CD14-positive monocyte (primary cell): ENCODE measurements at regions not wholly inside any gene's neighbourhood (a gene's known extent, or its start where the extent isn't known, plus 50 kb on each side); places are given as distances from the start of the nearest gene placed in this dataset.
"Not testable (repeated sequence)": the region's sequence is repeated elsewhere in the genome, so short reads cannot be mapped to it uniquely, and the experiment has no call there.

ENCODE experiments used
- DNase-seq, 3 donors: peaks; one replicate each; pipeline ENCODE4 v3.0.0-alpha.2; 2011 to 2022
- H2AFZ ChIP-seq: 2 replicates; pipeline ENCODE4 v1.6.0; 2012; ENCODE audit warnings: mild to moderate bottlenecking, low read depth, low read length, inconsistent platforms; ENCODE audit not compliant: insufficient read depth, poor library complexity, severe bottlenecking
- H3K27ac ChIP-seq, 2 donors: 1 replicate in 1 of 2; 2 replicates in 1 of 2; pipeline ENCODE4 v1.5.1; 2012 to 2013; ENCODE audit warnings: low read length in 2 of 2, control low read depth in 1 of 2, inconsistent platforms in 1 of 2, low read depth in 1 of 2, mild to moderate bottlenecking in 1 of 2
- H3K27me3 ChIP-seq, 2 donors: one replicate each; pipeline versions ENCODE4 v1.6.0 to v1.6.1; 2011 to 2013; ENCODE audit warnings: low read length in 2 of 2; ENCODE audit not compliant: control insufficient read depth in 2 of 2, insufficient read depth in 2 of 2
- H3K36me3 ChIP-seq, 2 donors: replicated peaks in 1 of 2; 1 replicate in 1 of 2; 2 replicates in 1 of 2; pipeline versions ENCODE4 v1.5.1 to v1.6.1; 2012 to 2013; ENCODE audit warnings: low read length in 2 of 2, control low read depth in 1 of 2, inconsistent platforms in 1 of 2, mild to moderate bottlenecking in 1 of 2; ENCODE audit not compliant: insufficient read depth in 2 of 2, control insufficient read depth in 1 of 2
- H3K4me1 ChIP-seq, 2 donors: 1 replicate in 1 of 2; 2 replicates in 1 of 2; pipeline versions ENCODE4 v1.5.1 to v1.6.1; 2012 to 2013; ENCODE audit warnings: low read length in 2 of 2, control low read depth in 1 of 2, inconsistent platforms in 1 of 2, mild to moderate bottlenecking in 1 of 2, moderate library complexity in 1 of 2; ENCODE audit not compliant: insufficient read depth in 2 of 2, control insufficient read depth in 1 of 2
- H3K4me2 ChIP-seq: replicated peaks from 2 replicates; pipeline ENCODE3; 2012; ENCODE audit warnings: low read length, moderate library complexity, mild to moderate bottlenecking; ENCODE audit not compliant: poor library complexity, severe bottlenecking; ENCODE audit errors: extremely low read depth
- H3K4me3 ChIP-seq, 3 experiments: fragments of 200-600 bp in 1 of 3; sonication (generic) in 1 of 3; replicated peaks in 1 of 3; 1 replicate in 2 of 3; 2 replicates in 1 of 3; pipeline ENCODE4 v1.5.1; 2011 to 2013; ENCODE audit warnings: low read length in 3 of 3, mild to moderate bottlenecking in 3 of 3, control low read depth in 2 of 3, low read depth in 2 of 3, inconsistent platforms in 1 of 3, moderate library complexity in 1 of 3
- H3K79me2 ChIP-seq: 2 replicates; pipeline ENCODE4 v1.6.0; 2012; ENCODE audit warnings: mild to moderate bottlenecking, control low read depth, inconsistent platforms, low read length, moderate library complexity; ENCODE audit not compliant: insufficient read depth
- H3K9ac ChIP-seq: 2 replicates; pipeline ENCODE4 v1.6.0; 2017; ENCODE audit warnings: low read length, mild to moderate bottlenecking; ENCODE audit not compliant: insufficient read depth, poor library complexity, severe bottlenecking
- H3K9me3 ChIP-seq, 2 donors: replicated peaks in 1 of 2; 1 replicate in 1 of 2; 2 replicates in 1 of 2; pipeline versions ENCODE4 v1.5.1 to v1.6.1; 2012 to 2013; ENCODE audit warnings: low read length in 2 of 2, control low read depth in 1 of 2; ENCODE audit not compliant: control insufficient read depth in 1 of 2, insufficient read depth in 1 of 2
- H4K20me1 ChIP-seq: 2 replicates; pipeline ENCODE4 v1.6.0; 2012; ENCODE audit warnings: mild to moderate bottlenecking, low read length, control low read depth, moderate library complexity; ENCODE audit not compliant: insufficient read depth
- H3K27ac Mint-ChIP-seq, 7 donors: one replicate each; pipeline ENCODE4 v1.8.0; 2020; ENCODE audit warnings: mild to moderate bottlenecking in 7 of 7, mixed read lengths in 7 of 7, moderate library complexity in 6 of 7, inconsistent platforms in 2 of 7
- H3K27me3 Mint-ChIP-seq, 3 donors: one replicate each; pipeline ENCODE4 v1.8.0; 2021 to 2022; ENCODE audit warnings: low read depth in 3 of 3, mild to moderate bottlenecking in 3 of 3, mixed read lengths in 3 of 3, moderate library complexity in 3 of 3, inconsistent platforms in 1 of 3
- H3K36me3 Mint-ChIP-seq, 2 donors: one replicate each; pipeline ENCODE4 v1.8.0; 2020; ENCODE audit warnings: mixed read lengths in 2 of 2, inconsistent platforms in 1 of 2, mild to moderate bottlenecking in 1 of 2
- H3K4me1 Mint-ChIP-seq: one replicate; pipeline ENCODE4 v1.8.0; 2020; ENCODE audit warnings: mild to moderate bottlenecking, mixed read lengths
- H3K4me3 Mint-ChIP-seq, 2 donors: one replicate each; pipeline ENCODE4 v1.8.0; 2020; ENCODE audit warnings: mild to moderate bottlenecking in 2 of 2, mixed read lengths in 2 of 2, moderate library complexity in 1 of 2
- H3K9me3 Mint-ChIP-seq, 7 donors: one replicate each; pipeline ENCODE4 v1.8.0; 2020 to 2022; ENCODE audit warnings: mixed read lengths in 7 of 7, mild to moderate bottlenecking in 6 of 7, moderate library complexity in 6 of 7, inconsistent platforms in 2 of 7
- CTCF ChIP-seq: fragments of 200-600 bp; IDR thresholded peaks from one replicate; pipeline ENCODE4 v1.8.0; 2022; ENCODE audit warnings: antibody characterized with exemption, mild to moderate bottlenecking
- WGBS: methylation state at CpG from one replicate; pipeline ENCODE4 v1.1.5; 2013; ENCODE audit warnings: missing lambda C conversion rate; ENCODE audit not compliant: insufficient coverage; 5-methylcytosine and 5-hydroxymethylcytosine counted together
- intact Hi-C, 2 donors: fragments of 100-400 bp; cut with micrococcal nuclease; formaldehyde crosslinking; loops; one replicate each; pipeline versions ENCODE4 v1.15.0 to v1.15.1; 2023

- WGBS: no CpG with 5 or more reads among the region's 16 CpGs
- H2AFZ ChIP-seq, H3K4me1 ChIP-seq, H3K4me3 ChIP-seq, H3K27ac ChIP-seq, H3K9ac ChIP-seq, DNase-seq, H3K79me2 ChIP-seq, H3K27me3 ChIP-seq, intact Hi-C loops, H3K4me2 ChIP-seq, H3K36me3 Mint-ChIP-seq, H3K4me3 Mint-ChIP-seq, H3K4me1 Mint-ChIP-seq, H3K27ac Mint-ChIP-seq, H3K36me3 ChIP-seq, H3K27me3 Mint-ChIP-seq, H4K20me1 ChIP-seq: not testable (repeated sequence)
- peaks cover 59 to 66% of the 10 kb centered on the region in 2 donors for H3K9me3 ChIP-seq
- H3K9me3 Mint-ChIP-seq: peaks cover 48 to 81% (median 67%) of the 10 kb centered on the region in 7 donors
These were observed 510.3 kb downstream of the ZNF37A start for GRCh38 chr10:38604477-38604876.

- Histone ChIP-seq H3K4me1 (no peaks in the 10 kb centered on the region), H4K20me1 (no peaks in the 10 kb centered on the region), H3K27ac (no peak overlapping the region), H3K9ac (no peak overlapping the region), H3K9me3 (peaks cover 59 to 72% of the 10 kb centered on the region in 2 donors), H3K36me3 (no peaks in the 10 kb centered on the region), H3K4me3 (no peak overlapping the region), H3K79me2 (no peaks in the 10 kb centered on the region), H3K27me3 (no peaks in the 10 kb centered on the region), H3K4me2 (no peak overlapping the region), H2AFZ (no peak overlapping the region)
- intact Hi-C loops: no loop called here
- Mint-ChIP-seq H3K4me1 (no peaks in the 10 kb centered on the region), H3K27me3 (peaks cover 0 to 3% (median 0%) of the 10 kb centered on the region in 3 donors), H3K4me3 (no peak overlapping the region), H3K36me3 (no peaks in the 10 kb centered on the region), H3K9me3 (peaks cover 46 to 83% (median 67%) of the 10 kb centered on the region in 7 donors), H3K27ac (no peak overlapping the region)
- 84% methylated on average over 9 of the region's 17 CpGs for WGBS
- TF ChIP-seq CTCF: no peak
- no peak for DNase-seq
These were observed 511.1 kb downstream of the ZNF37A start for GRCh38 chr10:38605153-38605661.

GRCh38 chr10:38615596-38615995 lies 521.5 kb downstream of the ZNF37A start:
- H3K36me3 Mint-ChIP-seq, H4K20me1 ChIP-seq, H3K27ac Mint-ChIP-seq, H3K79me2 ChIP-seq, H3K27ac ChIP-seq, H3K36me3 ChIP-seq, H3K4me3 ChIP-seq, H3K27me3 ChIP-seq, H3K4me2 ChIP-seq, H3K9ac ChIP-seq, DNase-seq, H3K27me3 Mint-ChIP-seq, H2AFZ ChIP-seq, H3K4me3 Mint-ChIP-seq, H3K4me1 ChIP-seq, intact Hi-C loops, H3K4me1 Mint-ChIP-seq: not testable (repeated sequence)
- H3K9me3 Mint-ChIP-seq: peaks cover 13 to 30% (median 24%) of the 10 kb centered on the region in 7 donors
- WGBS: 81% methylated on average over 11 of the region's 20 CpGs
- H3K9me3 ChIP-seq: peaks cover 6 to 24% of the 10 kb centered on the region in 2 donors

- H3K27me3 ChIP-seq, H3K27ac Mint-ChIP-seq, DNase-seq, H3K4me2 ChIP-seq, H3K4me1 Mint-ChIP-seq, intact Hi-C loops, H3K36me3 ChIP-seq, H3K36me3 Mint-ChIP-seq, H3K4me3 ChIP-seq, H3K9ac ChIP-seq, H3K79me2 ChIP-seq, H3K4me1 ChIP-seq, H3K4me3 Mint-ChIP-seq, H3K27me3 Mint-ChIP-seq, H3K27ac ChIP-seq, H2AFZ ChIP-seq, H4K20me1 ChIP-seq: not testable (repeated sequence)
- WGBS: no CpG with 5 or more reads among the region's 1 CpG
- peaks cover 0 to 18% of the 10 kb centered on the region in 2 donors for H3K9me3 ChIP-seq
- peaks cover 6 to 18% (median 11%) of the 10 kb centered on the region in 7 donors for H3K9me3 Mint-ChIP-seq
These were observed 525.7 kb downstream of the ZNF37A start for GRCh38 chr10:38619831-38620230.
